ENCODE measurements at regions not wholly inside any gene's neighbourhood (a gene's known extent, or its start where the extent isn't known, plus 50 kb on each side); places are given as distances from the start of the nearest gene placed in this dataset.

- TF ChIP-seq POLR2AphosphoS5 (IDR thresholded peaks at IDR 0.05) = no peak
- no peak for TF ChIP-seq EP300 (IDR thresholded peaks at IDR 0.05)
- no peak for TF ChIP-seq POLR2A (IDR thresholded peaks at IDR 0.05; ENCODE audit: low read depth)
- no peak for TF ChIP-seq CTCF (IDR thresholded peaks at IDR 0.05)
- intact Hi-C loops (cut with DNase I) = no loop called here
- Histone ChIP-seq H3K36me3 (no peaks in the 10 kb centered on the region), H3K9me3 (no peaks in the 10 kb centered on the region), H3K27me3 (no peaks in the 10 kb centered on the region), H3K4me1 (no peaks in the 10 kb centered on the region), H3K4me3 (no peak overlapping the region), H3K27ac (replicated peaks in 1 of 4) (no peak overlapping the region)
- WGBS = 53% methylated on average over 3 of the region's 3 CpGs
- DNase-seq (ENCODE audit: extremely low spot score) = no peak
These were observed 463.1 kb upstream of the FAT3 start for GRCh38 chr11:91761406-91762025.

DNA sequence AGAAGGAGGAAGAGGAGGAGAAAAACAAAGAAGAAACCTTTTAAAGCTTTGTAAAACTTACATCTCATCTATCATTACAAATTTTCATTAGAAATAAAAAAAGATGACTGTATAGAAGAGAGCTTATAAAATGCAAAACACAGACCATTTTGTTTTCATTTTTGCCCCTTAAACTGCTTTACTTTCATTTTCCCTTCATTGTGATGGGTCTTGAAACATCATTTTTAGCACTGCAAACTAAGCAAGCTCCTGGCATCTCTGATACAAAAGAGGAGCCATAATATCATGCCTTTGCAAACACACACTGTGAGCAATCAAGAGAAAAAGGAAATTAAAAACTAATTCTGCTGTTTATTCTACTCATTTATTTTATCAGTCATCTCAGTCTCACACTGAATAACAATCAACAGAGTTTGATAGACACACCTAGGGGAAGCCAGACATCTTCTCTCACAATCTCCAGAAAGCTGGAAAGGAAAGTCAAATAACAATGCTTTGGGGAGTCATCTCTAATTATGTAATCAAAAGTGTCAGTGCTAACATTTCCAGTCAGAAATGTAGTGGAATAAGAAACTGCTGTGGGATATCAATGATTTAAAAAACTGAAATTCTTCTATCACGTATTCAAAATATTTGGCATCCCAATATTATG lies 467.7 kb upstream of the FAT3 start:
- no peak overlapping the region for H3K4me3 ChIP-seq
- no peaks in the 10 kb centered on the region for H3K9me3 ChIP-seq
- no peak for DNase-seq (ENCODE audit: extremely low spot score)
- H3K27me3 ChIP-seq = no peaks in the 10 kb centered on the region
- no peaks in the 10 kb centered on the region for H3K4me1 ChIP-seq
- TF ChIP-seq POLR2A (IDR thresholded peaks at IDR 0.05; ENCODE audit: low read depth) (no peak), POLR2AphosphoS5 (IDR thresholded peaks at IDR 0.05) (no peak), CTCF (IDR thresholded peaks at IDR 0.05) (no peak), EP300 (IDR thresholded peaks at IDR 0.05) (no peak)
- no peaks in the 10 kb centered on the region for H3K36me3 ChIP-seq
- no peak overlapping the region for H3K27ac ChIP-seq (replicated peaks in 1 of 4)
- 93% methylated on average over 1 of the region's 1 CpG for WGBS
- intact Hi-C loops (cut with DNase I) = no loop called here

DNA sequence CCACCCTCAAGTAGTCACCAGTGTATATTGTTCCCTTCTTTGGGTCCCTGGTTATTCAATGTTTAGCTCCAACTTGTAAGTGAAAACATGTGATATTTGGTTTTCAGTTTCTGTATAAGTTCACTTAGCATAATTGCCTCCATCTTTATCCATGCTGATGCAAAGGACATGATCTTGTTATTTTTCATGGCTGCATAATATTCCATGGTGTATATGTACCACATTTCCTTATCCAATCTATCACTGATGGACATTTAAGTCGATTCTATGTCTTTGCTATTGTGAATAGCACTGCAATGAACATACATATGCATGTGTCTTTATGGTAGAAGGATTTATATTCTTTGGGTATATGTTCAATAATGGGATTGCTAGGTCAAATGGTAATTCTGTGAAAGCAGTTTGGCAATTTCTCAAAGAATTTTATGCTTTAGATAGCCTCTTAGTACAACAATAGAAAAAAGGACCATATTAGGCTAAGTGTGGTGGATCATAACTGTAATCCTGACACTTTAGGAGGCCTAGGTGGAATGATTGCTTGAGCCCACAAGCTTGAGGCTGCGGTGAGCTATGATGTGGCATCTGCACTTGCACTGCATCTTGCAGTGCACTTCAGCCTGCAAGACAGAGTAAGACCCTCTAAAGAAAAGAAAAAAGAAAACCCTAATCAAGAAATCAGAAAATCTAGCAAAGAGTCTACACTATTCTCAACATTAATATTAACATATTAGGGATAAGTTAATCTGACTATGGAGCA lies 468.5 kb upstream of the FAT3 start:
- Histone ChIP-seq H3K9me3 (no peaks in the 10 kb centered on the region), H3K4me1 (no peaks in the 10 kb centered on the region), H3K4me3 (no peak overlapping the region), H3K36me3 (no peaks in the 10 kb centered on the region), H3K27ac (replicated peaks in 1 of 4) (no peak overlapping the region), H3K27me3 (no peaks in the 10 kb centered on the region)
- TF ChIP-seq CTCF (IDR thresholded peaks at IDR 0.05) (no peak), POLR2A (IDR thresholded peaks at IDR 0.05; ENCODE audit: low read depth) (no peak), POLR2AphosphoS5 (IDR thresholded peaks at IDR 0.05) (no peak), EP300 (IDR thresholded peaks at IDR 0.05) (no peak)
- DNase-seq (ENCODE audit: extremely low spot score) = no peak
- intact Hi-C loops (cut with DNase I) = no loop called here
- WGBS = 76% methylated on average over 2 of the region's 2 CpGs

- H3K4me1 ChIP-seq = no peaks in the 10 kb centered on the region
- intact Hi-C loops (cut with DNase I) = no loop called here
- no peak for TF ChIP-seq EP300 (IDR thresholded peaks at IDR 0.05)
- TF ChIP-seq POLR2A (IDR thresholded peaks at IDR 0.05; ENCODE audit: low read depth) = no peak
- TF ChIP-seq CTCF (IDR thresholded peaks at IDR 0.05) = no peak
- no peak for TF ChIP-seq POLR2AphosphoS5 (IDR thresholded peaks at IDR 0.05)
- H3K4me3 ChIP-seq = no peak overlapping the region
- H3K9me3 ChIP-seq = no peaks in the 10 kb centered on the region
- DNase-seq (ENCODE audit: extremely low spot score) = no peak
- H3K36me3 ChIP-seq = no peaks in the 10 kb centered on the region
- H3K27ac ChIP-seq (replicated peaks in 1 of 4) = no peak overlapping the region
- no peaks in the 10 kb centered on the region for H3K27me3 ChIP-seq
These were observed 469.1 kb upstream of the FAT3 start for GRCh38 chr11:91755526-91755925.
